BLaER1 treated with 17β-estradiol and CSF1 and Interleukin-3, amounts not matched to agents 10 nM and 100 nM (cell line): ENCODE measurements at regions not wholly inside any gene's neighbourhood (a gene's known extent, or its start where the extent isn't known, plus 50 kb on each side); places are given as distances from the start of the nearest gene placed in this dataset.

ENCODE experiments used
- H3K27ac ChIP-seq, 11 experiments: shearing (Covaris generic); formaldehyde crosslinking; 2 replicates each; pipeline ENCODE4 v1.8.1; 2022
- H3K27me3 ChIP-seq, 11 experiments: shearing (Covaris generic); formaldehyde crosslinking; 2 replicates each; pipeline ENCODE4 v1.8.1; 2022
- H3K36me3 ChIP-seq, 11 experiments: shearing (Covaris generic); formaldehyde crosslinking; 2 replicates each; pipeline ENCODE4 v1.8.1; 2022
- H3K4me1 ChIP-seq, 10 experiments: shearing (Covaris generic); formaldehyde crosslinking; 2 replicates each; pipeline ENCODE4 v1.8.1; 2022
- H3K4me2 ChIP-seq, 11 experiments: shearing (Covaris generic); formaldehyde crosslinking; 2 replicates each; pipeline ENCODE4 v1.8.1; 2022
- H3K4me3 ChIP-seq, 10 experiments: shearing (Covaris generic); formaldehyde crosslinking; 2 replicates each; pipeline ENCODE4 v1.8.1; 2022
- H3K9ac ChIP-seq, 11 experiments: shearing (Covaris generic); formaldehyde crosslinking; 2 replicates each; pipeline ENCODE4 v1.8.1; 2022
- H3K9me3 ChIP-seq, 11 experiments: shearing (Covaris generic); formaldehyde crosslinking; replicated peaks in 1 of 11; 2 replicates each; pipeline ENCODE4 v1.8.1; 2022
- H4K20me1 ChIP-seq, 11 experiments: shearing (Covaris generic); formaldehyde crosslinking; 2 replicates each; pipeline ENCODE4 v1.8.1; 2022
- Cebpa-rat ChIP-seq, 11 experiments: shearing (Covaris generic); IDR thresholded peaks; 2 replicates each; pipeline ENCODE4 v1.8.1; 2022

GRCh38 chr4:11790230-11790629, 361.5 kb upstream of the HS3ST1 start:
- Histone ChIP-seq H3K36me3 (no peaks in the 10 kb centered on the region), H3K4me1 (peaks cover 5 to 13% (median 9%) of the 10 kb centered on the region in 10 experiments; a peak in 19 of 20 replicates), H4K20me1 (no peaks in the 10 kb centered on the region), H3K4me2 (no peak overlapping the region), H3K27me3 (no peaks in the 10 kb centered on the region), H3K9ac (no peak overlapping the region), H3K27ac (no peak overlapping the region), H3K9me3 (peaks cover 0 to 33% (median 0%) of the 10 kb centered on the region in 11 experiments; a peak in 9 of 22 replicates), H3K4me3 (no peak overlapping the region)
- no peak for TF ChIP-seq Cebpa-rat (IDR thresholded peaks at IDR 0.05)

- H3K4me3 ChIP-seq, result no peak overlapping the region
- H3K36me3 ChIP-seq, result no peaks in the 10 kb centered on the region
- no peak for TF ChIP-seq Cebpa-rat (IDR thresholded peaks at IDR 0.05)
- no peak overlapping the region for H3K4me2 ChIP-seq
- H3K9ac ChIP-seq, result no peak overlapping the region
- no peaks in the 10 kb centered on the region for H3K27me3 ChIP-seq
- no peaks in the 10 kb centered on the region for H3K4me1 ChIP-seq
- H3K9me3 ChIP-seq, result peaks cover 0 to 5% (median 0%) of the 10 kb centered on the region in 11 experiments; a peak in 1 of 22 replicates
- H3K27ac ChIP-seq, result no peak overlapping the region
- no peaks in the 10 kb centered on the region for H4K20me1 ChIP-seq
Measured at GRCh38 chr4:11783588-11783987, 354.9 kb upstream of the HS3ST1 start.

GRCh38 chr4:11782859-11783258, 354.2 kb upstream of the HS3ST1 start:
- no peak overlapping the region for H3K4me2 ChIP-seq
- no peak overlapping the region for H3K27ac ChIP-seq
- no peaks in the 10 kb centered on the region for H3K27me3 ChIP-seq
- H3K9me3 ChIP-seq, result peaks cover 0 to 5% (median 0%) of the 10 kb centered on the region in 11 experiments; a peak in 1 of 22 replicates
- no peaks in the 10 kb centered on the region for H3K36me3 ChIP-seq
- H3K4me3 ChIP-seq, result no peak overlapping the region
- H4K20me1 ChIP-seq, result no peaks in the 10 kb centered on the region
- no peak for TF ChIP-seq Cebpa-rat (IDR thresholded peaks at IDR 0.05)
- no peaks in the 10 kb centered on the region for H3K4me1 ChIP-seq
- no peak overlapping the region for H3K9ac ChIP-seq

- Histone ChIP-seq H3K4me1 (no peaks in the 10 kb centered on the region), H3K27ac (no peak overlapping the region), H3K9me3 (peaks cover 0 to 3% (median 0%) of the 10 kb centered on the region in 11 experiments; a peak in 1 of 22 replicates), H3K36me3 (no peaks in the 10 kb centered on the region), H3K9ac (no peak overlapping the region), H3K4me2 (no peak overlapping the region), H3K27me3 (no peaks in the 10 kb centered on the region), H3K4me3 (no peak overlapping the region), H4K20me1 (no peaks in the 10 kb centered on the region)
- no peak for TF ChIP-seq Cebpa-rat (IDR thresholded peaks at IDR 0.05)
Measured at GRCh38 chr4:11777447-11777846, 348.8 kb upstream of the HS3ST1 start.

GRCh38 chr4:11774346-11774745, 345.7 kb upstream of the HS3ST1 start:
- H3K4me3 ChIP-seq, result no peak overlapping the region
- no peak overlapping the region for H3K4me2 ChIP-seq
- TF ChIP-seq Cebpa-rat (IDR thresholded peaks at IDR 0.05), result no peak
- no peaks in the 10 kb centered on the region for H3K4me1 ChIP-seq
- no peaks in the 10 kb centered on the region for H3K27me3 ChIP-seq
- H3K9ac ChIP-seq, result no peak overlapping the region
- H3K9me3 ChIP-seq, result no peaks in the 10 kb centered on the region
- H3K36me3 ChIP-seq, result no peaks in the 10 kb centered on the region
- H4K20me1 ChIP-seq, result no peaks in the 10 kb centered on the region
- H3K27ac ChIP-seq, result no peak overlapping the region

- H3K4me3 ChIP-seq, result no peak overlapping the region
Measured at GRCh38 chr4:11773798-11774197, 345.1 kb upstream of the HS3ST1 start.

GRCh38 chr4:11769434-11769833, 340.7 kb upstream of the HS3ST1 start:
- TF ChIP-seq Cebpa-rat (IDR thresholded peaks at IDR 0.05), result no peak
- H3K4me2 ChIP-seq, result no peak overlapping the region
- H3K27me3 ChIP-seq, result no peaks in the 10 kb centered on the region
- no peaks in the 10 kb centered on the region for H3K9me3 ChIP-seq
- no peak overlapping the region for H3K9ac ChIP-seq
- no peak overlapping the region for H3K27ac ChIP-seq
- no peak overlapping the region for H3K4me3 ChIP-seq
- H4K20me1 ChIP-seq, result no peaks in the 10 kb centered on the region
- H3K36me3 ChIP-seq, result no peaks in the 10 kb centered on the region
- H3K4me1 ChIP-seq, result no peaks in the 10 kb centered on the region

More at GRCh38 chr4:11773798-11774197, 345.1 kb upstream of the HS3ST1 start:
- H4K20me1 ChIP-seq, result no peaks in the 10 kb centered on the region
- H3K9me3 ChIP-seq, result no peaks in the 10 kb centered on the region
- H3K4me1 ChIP-seq, result no peaks in the 10 kb centered on the region
- no peak overlapping the region for H3K27ac ChIP-seq
- no peak overlapping the region for H3K9ac ChIP-seq
- H3K4me2 ChIP-seq, result no peak overlapping the region
- H3K36me3 ChIP-seq, result no peaks in the 10 kb centered on the region
- TF ChIP-seq Cebpa-rat (IDR thresholded peaks at IDR 0.05), result no peak
- H3K27me3 ChIP-seq, result no peaks in the 10 kb centered on the region

GRCh38 chr4:11768251-11768972, 339.7 kb upstream of the HS3ST1 start:
- Histone ChIP-seq H3K36me3 (no peaks in the 10 kb centered on the region), H3K9me3 (no peaks in the 10 kb centered on the region), H3K9ac (no peak overlapping the region), H3K27me3 (no peaks in the 10 kb centered on the region), H3K4me3 (no peak overlapping the region), H4K20me1 (no peaks in the 10 kb centered on the region), H3K27ac (no peak overlapping the region), H3K4me2 (no peak overlapping the region), H3K4me1 (no peaks in the 10 kb centered on the region)
- TF ChIP-seq Cebpa-rat (IDR thresholded peaks at IDR 0.05), result no peak

GRCh38 chr4:11765849-11766453, 337.3 kb upstream of the HS3ST1 start:
- Histone ChIP-seq H3K27me3 (no peaks in the 10 kb centered on the region), H3K27ac (no peak overlapping the region), H3K9me3 (no peaks in the 10 kb centered on the region), H3K36me3 (no peaks in the 10 kb centered on the region), H4K20me1 (no peaks in the 10 kb centered on the region), H3K4me2 (no peak overlapping the region), H3K9ac (no peak overlapping the region), H3K4me3 (no peak overlapping the region), H3K4me1 (no peaks in the 10 kb centered on the region)
- no peak for TF ChIP-seq Cebpa-rat (IDR thresholded peaks at IDR 0.05)
